ENCODE measurements at regions not wholly inside any gene's neighbourhood (a gene's known extent, or its start where the extent isn't known, plus 50 kb on each side); places are given as distances from the start of the nearest gene placed in this dataset.

GRCh38 chr7:117941138-117941810 is 68.0 kb upstream of the CTTNBP2 start:
- TF ChIP-seq EZH2 (IDR thresholded peaks at IDR 0.05; ENCODE audit: insufficient read depth, poor library complexity, severe bottlenecking) (no peak), EZH2phosphoT487 (IDR thresholded peaks at IDR 0.05; ENCODE audit: insufficient read depth, low read depth) (no peak)
- Histone ChIP-seq H3F3A (ENCODE audit: insufficient read depth) (no peaks in the 10 kb centered on the region), H3K4me3 (no peak overlapping the region), H3K9ac (no peak overlapping the region), H3K4me2 (ENCODE audit: unreplicated experiment) (no peak overlapping the region), H3K9me2 (ENCODE audit: insufficient read depth) (no peaks in the 10 kb centered on the region), H3K27me3 (replicated peaks; ENCODE audit: insufficient read depth) (no peaks in the 10 kb centered on the region), H3K79me2 (ENCODE audit: insufficient read depth) (no peaks in the 10 kb centered on the region), H3K9me3 (ENCODE audit: low read depth) (no peaks in the 10 kb centered on the region), H2AFZ (no peak overlapping the region), H4K20me1 (ENCODE audit: insufficient read depth) (no peaks in the 10 kb centered on the region), H3K36me3 (ENCODE audit: low read depth) (no peaks in the 10 kb centered on the region), H3K27ac (no peak overlapping the region), H3K4me1 (ENCODE audit: insufficient read depth) (no peaks in the 10 kb centered on the region)
- WGBS, 2 experiments (ENCODE audit: low coverage in 1 of 2, low lambda C conversion rate in 2 of 2, missing lambda C conversion rate in 2 of 2): 5 to 10% methylated on average over 4 of the region's 4 CpGs
- peak; percentile 0 for DNase-seq
- in situ Hi-C loops (cut with MboI): no loop called here

- 0 to 3% methylated on average over 1 of the region's 1 CpG for WGBS, 2 experiments (ENCODE audit: low coverage in 1 of 2, low lambda C conversion rate in 2 of 2, missing lambda C conversion rate in 2 of 2)
- no peak overlapping the region for H3K4me3 ChIP-seq
- H3K79me2 ChIP-seq (ENCODE audit: insufficient read depth): no peaks in the 10 kb centered on the region
- H3K4me2 ChIP-seq (ENCODE audit: unreplicated experiment): no peak overlapping the region
- no peaks in the 10 kb centered on the region for H3K4me1 ChIP-seq (ENCODE audit: insufficient read depth)
- TF ChIP-seq EZH2 (IDR thresholded peaks at IDR 0.05; ENCODE audit: insufficient read depth, poor library complexity, severe bottlenecking) (no peak), EZH2phosphoT487 (IDR thresholded peaks at IDR 0.05; ENCODE audit: insufficient read depth, low read depth) (no peak)
- DNase-seq: no peak
- H3K27ac ChIP-seq: no peak overlapping the region
- in situ Hi-C loops (cut with MboI): no loop called here
- no peaks in the 10 kb centered on the region for H3K9me3 ChIP-seq (ENCODE audit: low read depth)
- H3K9me2 ChIP-seq (ENCODE audit: insufficient read depth): no peaks in the 10 kb centered on the region
- no peaks in the 10 kb centered on the region for H3K36me3 ChIP-seq (ENCODE audit: low read depth)
- no peaks in the 10 kb centered on the region for H3K27me3 ChIP-seq (replicated peaks; ENCODE audit: insufficient read depth)
- no peak overlapping the region for H3K9ac ChIP-seq
- no peak overlapping the region for H2AFZ ChIP-seq
- no peaks in the 10 kb centered on the region for H3F3A ChIP-seq (ENCODE audit: insufficient read depth)
- no peaks in the 10 kb centered on the region for H4K20me1 ChIP-seq (ENCODE audit: insufficient read depth)
These were observed 69.5 kb upstream of the CTTNBP2 start for GRCh38 chr7:117942780-117943179.

- H3K36me3 ChIP-seq (ENCODE audit: low read depth): no peaks in the 10 kb centered on the region
- H3K4me1 ChIP-seq (ENCODE audit: insufficient read depth): no peaks in the 10 kb centered on the region
- H3K9me2 ChIP-seq (ENCODE audit: insufficient read depth): no peaks in the 10 kb centered on the region
- TF ChIP-seq EZH2 (IDR thresholded peaks at IDR 0.05; ENCODE audit: insufficient read depth, poor library complexity, severe bottlenecking) (no peak), EZH2phosphoT487 (IDR thresholded peaks at IDR 0.05; ENCODE audit: insufficient read depth, low read depth) (no peak)
- H3K9me3 ChIP-seq (ENCODE audit: low read depth): no peaks in the 10 kb centered on the region
- H4K20me1 ChIP-seq (ENCODE audit: insufficient read depth): no peaks in the 10 kb centered on the region
- no peaks in the 10 kb centered on the region for H3K79me2 ChIP-seq (ENCODE audit: insufficient read depth)
- H3F3A ChIP-seq (ENCODE audit: insufficient read depth): no peaks in the 10 kb centered on the region
- in situ Hi-C loops (cut with MboI): no loop called here
- H3K9ac ChIP-seq: no peak overlapping the region
- H2AFZ ChIP-seq: no peak overlapping the region
- no peak overlapping the region for H3K4me2 ChIP-seq (ENCODE audit: unreplicated experiment)
- no peaks in the 10 kb centered on the region for H3K27me3 ChIP-seq (replicated peaks; ENCODE audit: insufficient read depth)
- 0 to 4% methylated on average over 1 of the region's 1 CpG for WGBS, 2 experiments (ENCODE audit: low coverage in 1 of 2, low lambda C conversion rate in 2 of 2, missing lambda C conversion rate in 2 of 2)
- DNase-seq: no peak
- no peak overlapping the region for H3K4me3 ChIP-seq
- H3K27ac ChIP-seq: no peak overlapping the region
These were observed 71.6 kb upstream of the CTTNBP2 start for GRCh38 chr7:117944886-117945285.

- H3K9me3 ChIP-seq (ENCODE audit: low read depth): no peaks in the 10 kb centered on the region
- no peaks in the 10 kb centered on the region for H3F3A ChIP-seq (ENCODE audit: insufficient read depth)
- no peaks in the 10 kb centered on the region for H4K20me1 ChIP-seq (ENCODE audit: insufficient read depth)
- 8 to 17% methylated on average over 2 of the region's 2 CpGs for WGBS, 2 experiments (ENCODE audit: low coverage in 1 of 2, low lambda C conversion rate in 2 of 2, missing lambda C conversion rate in 2 of 2)
- in situ Hi-C loops (cut with MboI): no loop called here
- H3K9me2 ChIP-seq (ENCODE audit: insufficient read depth): no peaks in the 10 kb centered on the region
- H3K4me2 ChIP-seq (ENCODE audit: unreplicated experiment): no peak overlapping the region
- DNase-seq: no peak
- no peaks in the 10 kb centered on the region for H3K79me2 ChIP-seq (ENCODE audit: insufficient read depth)
- no peaks in the 10 kb centered on the region for H3K4me1 ChIP-seq (ENCODE audit: insufficient read depth)
- H3K27ac ChIP-seq: no peak overlapping the region
- no peaks in the 10 kb centered on the region for H3K36me3 ChIP-seq (ENCODE audit: low read depth)
- no peak overlapping the region for H3K4me3 ChIP-seq
- H2AFZ ChIP-seq: no peak overlapping the region
- H3K9ac ChIP-seq: no peak overlapping the region
- no peaks in the 10 kb centered on the region for H3K27me3 ChIP-seq (replicated peaks; ENCODE audit: insufficient read depth)
- TF ChIP-seq EZH2phosphoT487 (IDR thresholded peaks at IDR 0.05; ENCODE audit: insufficient read depth, low read depth): no peak
- TF ChIP-seq EZH2 (IDR thresholded peaks at IDR 0.05; ENCODE audit: insufficient read depth, poor library complexity, severe bottlenecking): no peak
These were observed 73.0 kb upstream of the CTTNBP2 start for GRCh38 chr7:117946151-117946633.

All from GM23248 (cell line).